ENCODE measurements at regions not wholly inside any gene's neighbourhood (a gene's known extent, or its start where the extent isn't known, plus 50 kb on each side); places are given as distances from the start of the nearest gene placed in this dataset.

DNA sequence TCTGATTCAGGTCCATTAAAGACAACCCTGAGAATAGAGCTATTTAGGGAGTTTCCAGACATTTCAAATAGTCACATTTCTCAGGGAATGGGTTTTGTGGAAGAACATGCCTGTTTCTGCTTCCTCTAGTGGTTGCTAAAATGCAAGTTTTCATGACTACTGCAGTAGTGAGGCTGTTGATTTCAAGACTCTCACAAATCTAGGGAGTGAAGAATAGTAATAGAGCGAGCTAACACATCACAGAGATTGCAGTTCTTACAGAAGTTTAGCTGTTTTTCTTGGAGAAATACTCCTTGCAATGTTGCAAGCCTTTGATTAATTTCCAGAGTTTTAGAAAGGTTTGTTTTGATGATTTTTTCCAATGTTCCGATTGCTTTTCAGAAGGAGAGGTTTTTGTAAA lies 610.2 kb upstream of the HTR2C start:
- Histone ChIP-seq H3K9me3 (ENCODE audit: control insufficient read depth, low read length) (peaks cover 12% of the 10 kb centered on the region), H3K9ac (ENCODE audit: low read length) (no peak overlapping the region), H3K4me3 (ENCODE audit: low read length) (no peak overlapping the region), H3K4me1 (ENCODE audit: control insufficient read depth, insufficient read depth, low read length) (no peaks in the 10 kb centered on the region), H3K27me3 (replicated peaks; ENCODE audit: control insufficient read depth, insufficient read depth, low read length) (peaks cover 9% of the 10 kb centered on the region), H3K36me3 (ENCODE audit: control insufficient read depth, insufficient read depth, low read length, severe bottlenecking) (no peaks in the 10 kb centered on the region)
- DNase-seq (ENCODE audit: low read depth), result no peak

DNA sequence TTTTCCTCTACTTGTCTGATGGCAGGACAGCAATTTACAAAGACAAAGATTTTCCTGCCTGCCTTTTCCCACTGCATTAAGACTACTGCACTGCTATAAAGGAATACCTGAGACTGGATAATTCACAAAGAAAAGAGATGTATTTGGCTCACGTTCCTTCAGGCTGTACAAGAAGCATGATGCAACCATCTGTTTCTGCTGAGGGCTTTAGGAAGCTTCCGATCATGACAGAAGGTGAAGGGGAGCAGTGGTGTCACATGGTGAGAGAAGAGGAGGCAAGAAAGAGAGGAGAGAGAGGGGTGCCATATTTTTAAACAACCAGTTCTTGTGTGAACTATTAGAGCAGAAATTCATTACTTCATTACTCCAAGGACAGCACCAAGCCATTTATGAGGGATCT lies 617.1 kb upstream of the HTR2C start:
- H3K4me3 ChIP-seq (ENCODE audit: low read length), result no peak overlapping the region
- H3K9me3 ChIP-seq (ENCODE audit: control insufficient read depth, low read length), result peaks cover 8% of the 10 kb centered on the region
- H3K27me3 ChIP-seq (replicated peaks; ENCODE audit: control insufficient read depth, insufficient read depth, low read length), result no peaks in the 10 kb centered on the region
- no peaks in the 10 kb centered on the region for H3K4me1 ChIP-seq (ENCODE audit: control insufficient read depth, insufficient read depth, low read length)
- no peak for DNase-seq (ENCODE audit: low read depth)
- H3K9ac ChIP-seq (ENCODE audit: low read length), result no peak overlapping the region
- H3K36me3 ChIP-seq (ENCODE audit: control insufficient read depth, insufficient read depth, low read length, severe bottlenecking), result no peaks in the 10 kb centered on the region

GRCh38 chrX:113962343-113962742 lies 621.5 kb upstream of the HTR2C start:
- H3K27me3 ChIP-seq (replicated peaks; ENCODE audit: control insufficient read depth, insufficient read depth, low read length), result no peaks in the 10 kb centered on the region
- no peak overlapping the region for H3K9ac ChIP-seq (ENCODE audit: low read length)
- H3K4me1 ChIP-seq (ENCODE audit: control insufficient read depth, insufficient read depth, low read length), result no peaks in the 10 kb centered on the region
- no peak overlapping the region for H3K4me3 ChIP-seq (ENCODE audit: low read length)
- H3K9me3 ChIP-seq (ENCODE audit: control insufficient read depth, low read length), result no peaks in the 10 kb centered on the region
- no peak for DNase-seq (ENCODE audit: low read depth)
- H3K36me3 ChIP-seq (ENCODE audit: control insufficient read depth, insufficient read depth, low read length, severe bottlenecking), result no peaks in the 10 kb centered on the region

- Histone ChIP-seq H3K9me3 (ENCODE audit: control insufficient read depth, low read length) (peaks cover 3% of the 10 kb centered on the region), H3K36me3 (ENCODE audit: control insufficient read depth, insufficient read depth, low read length, severe bottlenecking) (no peaks in the 10 kb centered on the region), H3K9ac (ENCODE audit: low read length) (no peak overlapping the region), H3K27me3 (replicated peaks; ENCODE audit: control insufficient read depth, insufficient read depth, low read length) (peaks cover 3% of the 10 kb centered on the region), H3K4me3 (ENCODE audit: low read length) (no peak overlapping the region), H3K4me1 (ENCODE audit: control insufficient read depth, insufficient read depth, low read length) (no peaks in the 10 kb centered on the region)
- DNase-seq (ENCODE audit: low read depth), result no peak
Measured at GRCh38 chrX:113959912-113960626, 623.8 kb upstream of the HTR2C start.

- Histone ChIP-seq H3K9me3 (ENCODE audit: control insufficient read depth, low read length) (peaks cover 9% of the 10 kb centered on the region), H3K9ac (ENCODE audit: low read length) (no peak overlapping the region), H3K4me3 (ENCODE audit: low read length) (no peak overlapping the region), H3K4me1 (ENCODE audit: control insufficient read depth, insufficient read depth, low read length) (no peaks in the 10 kb centered on the region), H3K27me3 (replicated peaks; ENCODE audit: control insufficient read depth, insufficient read depth, low read length) (peaks cover 3% of the 10 kb centered on the region), H3K36me3 (ENCODE audit: control insufficient read depth, insufficient read depth, low read length, severe bottlenecking) (no peaks in the 10 kb centered on the region)
- DNase-seq (ENCODE audit: low read depth), result no peak
Measured at GRCh38 chrX:113956936-113957335, 627.0 kb upstream of the HTR2C start.

GRCh38 chrX:113954297-113954696 lies 629.6 kb upstream of the HTR2C start:
- peaks cover 24% of the 10 kb centered on the region for H3K9me3 ChIP-seq (ENCODE audit: control insufficient read depth, low read length)
- no peak overlapping the region for H3K4me3 ChIP-seq (ENCODE audit: low read length)
- H3K36me3 ChIP-seq (ENCODE audit: control insufficient read depth, insufficient read depth, low read length, severe bottlenecking), result no peaks in the 10 kb centered on the region
- no peak for DNase-seq (ENCODE audit: low read depth)
- H3K9ac ChIP-seq (ENCODE audit: low read length), result no peak overlapping the region
- H3K4me1 ChIP-seq (ENCODE audit: control insufficient read depth, insufficient read depth, low read length), result no peaks in the 10 kb centered on the region
- peaks cover 3% of the 10 kb centered on the region for H3K27me3 ChIP-seq (replicated peaks; ENCODE audit: control insufficient read depth, insufficient read depth, low read length)

- Histone ChIP-seq H3K27me3 (replicated peaks; ENCODE audit: control insufficient read depth, insufficient read depth, low read length) (no peaks in the 10 kb centered on the region), H3K36me3 (ENCODE audit: control insufficient read depth, insufficient read depth, low read length, severe bottlenecking) (no peaks in the 10 kb centered on the region), H3K4me1 (ENCODE audit: control insufficient read depth, insufficient read depth, low read length) (no peaks in the 10 kb centered on the region), H3K9ac (ENCODE audit: low read length) (no peak overlapping the region), H3K4me3 (ENCODE audit: low read length) (no peak overlapping the region), H3K9me3 (ENCODE audit: control insufficient read depth, low read length) (peaks cover 28% of the 10 kb centered on the region)
- no peak for DNase-seq (ENCODE audit: low read depth)
Measured at GRCh38 chrX:113950081-113950678, 633.7 kb upstream of the HTR2C start.

DNA sequence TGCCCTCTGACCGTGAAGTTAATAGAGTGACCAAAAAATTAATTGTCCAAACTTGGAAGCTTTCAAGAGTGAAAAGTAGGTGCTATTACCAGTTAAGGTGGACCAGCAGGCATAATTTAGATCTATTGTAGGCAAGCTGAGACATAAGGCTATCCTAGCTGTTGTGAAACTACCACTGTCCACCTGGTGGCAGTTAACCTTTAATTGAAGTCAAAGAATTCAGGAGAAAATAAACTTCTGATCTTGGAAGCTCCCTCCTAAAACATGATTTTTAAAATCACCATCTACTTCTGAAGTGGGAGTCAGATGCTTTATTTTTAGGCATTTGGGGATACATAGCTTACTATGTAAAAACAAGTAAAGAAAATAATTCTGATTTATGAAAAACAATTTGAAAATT lies 636.3 kb upstream of the HTR2C start:
- Histone ChIP-seq H3K36me3 (ENCODE audit: control insufficient read depth, insufficient read depth, low read length, severe bottlenecking) (no peaks in the 10 kb centered on the region), H3K4me1 (ENCODE audit: control insufficient read depth, insufficient read depth, low read length) (no peaks in the 10 kb centered on the region), H3K27me3 (replicated peaks; ENCODE audit: control insufficient read depth, insufficient read depth, low read length) (peaks cover 3% of the 10 kb centered on the region), H3K9me3 (ENCODE audit: control insufficient read depth, low read length) (peaks cover 32% of the 10 kb centered on the region), H3K9ac (ENCODE audit: low read length) (no peak overlapping the region), H3K4me3 (ENCODE audit: low read length) (no peak overlapping the region)
- no peak for DNase-seq (ENCODE audit: low read depth)

GRCh38 chrX:113935518-113935917 lies 648.4 kb upstream of the HTR2C start:
- no peak overlapping the region for H3K9ac ChIP-seq (ENCODE audit: low read length)
- H3K36me3 ChIP-seq (ENCODE audit: control insufficient read depth, insufficient read depth, low read length, severe bottlenecking), result no peaks in the 10 kb centered on the region
- H3K4me3 ChIP-seq (ENCODE audit: low read length), result no peak overlapping the region
- no peaks in the 10 kb centered on the region for H3K27me3 ChIP-seq (replicated peaks; ENCODE audit: control insufficient read depth, insufficient read depth, low read length)
- H3K9me3 ChIP-seq (ENCODE audit: control insufficient read depth, low read length), result peaks cover 3% of the 10 kb centered on the region
- no peak for DNase-seq (ENCODE audit: low read depth)
- H3K4me1 ChIP-seq (ENCODE audit: control insufficient read depth, insufficient read depth, low read length), result no peaks in the 10 kb centered on the region

GRCh38 chrX:113933931-113934330 lies 650.0 kb upstream of the HTR2C start:
- Histone ChIP-seq H3K27me3 (replicated peaks; ENCODE audit: control insufficient read depth, insufficient read depth, low read length) (no peaks in the 10 kb centered on the region), H3K36me3 (ENCODE audit: control insufficient read depth, insufficient read depth, low read length, severe bottlenecking) (no peaks in the 10 kb centered on the region), H3K4me1 (ENCODE audit: control insufficient read depth, insufficient read depth, low read length) (no peaks in the 10 kb centered on the region), H3K9me3 (ENCODE audit: control insufficient read depth, low read length) (peaks cover 3% of the 10 kb centered on the region), H3K9ac (ENCODE audit: low read length) (no peak overlapping the region), H3K4me3 (ENCODE audit: low read length) (no peak overlapping the region)
- DNase-seq (ENCODE audit: low read depth), result no peak

GRCh38 chrX:113929004-113929403 lies 654.9 kb upstream of the HTR2C start:
- no peaks in the 10 kb centered on the region for H3K36me3 ChIP-seq (ENCODE audit: control insufficient read depth, insufficient read depth, low read length, severe bottlenecking)
- peak; percentile 29 for DNase-seq (ENCODE audit: low read depth)

DNA sequence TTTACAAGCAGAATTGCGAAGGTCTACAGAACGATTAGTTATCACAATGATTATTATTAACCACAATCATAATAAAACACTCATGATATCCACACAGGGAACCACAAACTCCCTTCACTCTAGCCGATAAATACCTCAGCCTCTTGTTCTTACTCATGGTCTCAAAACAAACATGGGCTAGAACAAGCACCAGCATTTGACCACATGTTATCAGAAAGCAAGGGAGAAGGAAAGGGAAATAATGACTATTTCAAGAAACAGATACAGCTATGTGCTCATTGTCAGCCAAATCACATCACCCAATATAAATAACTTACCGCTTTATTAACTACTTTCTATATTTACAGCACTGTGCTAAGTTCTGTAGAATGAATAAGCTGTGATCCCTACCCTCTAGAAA lies 663.2 kb upstream of the HTR2C start:
- no peaks in the 10 kb centered on the region for H3K36me3 ChIP-seq (ENCODE audit: control insufficient read depth, insufficient read depth, low read length, severe bottlenecking)

More at GRCh38 chrX:113929004-113929403, 654.9 kb upstream of the HTR2C start:
- H3K4me3 ChIP-seq (ENCODE audit: low read length), result no peak overlapping the region
- no peaks in the 10 kb centered on the region for H3K4me1 ChIP-seq (ENCODE audit: control insufficient read depth, insufficient read depth, low read length)
- peaks cover 17% of the 10 kb centered on the region for H3K9me3 ChIP-seq (ENCODE audit: control insufficient read depth, low read length)
- H3K9ac ChIP-seq (ENCODE audit: low read length), result no peak overlapping the region
- H3K27me3 ChIP-seq (replicated peaks; ENCODE audit: control insufficient read depth, insufficient read depth, low read length), result no peaks in the 10 kb centered on the region

More for the DNA sequence above, 663.2 kb upstream of the HTR2C start:
- Histone ChIP-seq H3K27me3 (replicated peaks; ENCODE audit: control insufficient read depth, insufficient read depth, low read length) (peaks cover 8% of the 10 kb centered on the region), H3K4me1 (ENCODE audit: control insufficient read depth, insufficient read depth, low read length) (no peaks in the 10 kb centered on the region), H3K9ac (ENCODE audit: low read length) (no peak overlapping the region), H3K9me3 (ENCODE audit: control insufficient read depth, low read length) (peaks cover 7% of the 10 kb centered on the region), H3K4me3 (ENCODE audit: low read length) (no peak overlapping the region)
- no peak for DNase-seq (ENCODE audit: low read depth)
